Erythroblast (primary cell): ENCODE measurements at regions not wholly inside any gene's neighbourhood (a gene's known extent, or its start where the extent isn't known, plus 50 kb on each side); places are given as distances from the start of the nearest gene placed in this dataset.

Source experiments
- GATA1 ChIP-seq: IDR thresholded peaks from 2 replicates; pipeline ENCODE4 v1.6.1; 2011; ENCODE audit warnings: low read depth, mild to moderate bottlenecking, control low read depth, low read length, moderate library complexity
- POLR2A ChIP-seq: IDR thresholded peaks from 2 replicates; pipeline ENCODE4 v1.6.1; 2011; ENCODE audit warnings: mild to moderate bottlenecking, low read length

GRCh38 chr6:48563433-48563832 is 452.4 kb upstream of the PTCHD4 start:
- TF ChIP-seq POLR2A (no peak), GATA1 (no peak)
